Ascending aorta (tissue), 2 donors: ENCODE measurements at regions not wholly inside any gene's neighbourhood (a gene's known extent, or its start where the extent isn't known, plus 50 kb on each side); places are given as distances from the start of the nearest gene placed in this dataset.

Experiments
- DNase-seq, 2 donors: peaks; one replicate each; pipeline ENCODE4 v3.0.0-alpha.2; 2019; ENCODE audit warnings: low spot score in 2 of 2
- H3K27ac ChIP-seq, 2 donors: fragments of 200-600 bp; sonication (generic); one replicate each; pipeline ENCODE4 v1.5.1; 2016 to 2017; ENCODE audit warnings: mild to moderate bottlenecking in 1 of 2
- H3K27me3 ChIP-seq: fragments of 200-600 bp; sonication (generic); one replicate; pipeline ENCODE4 v1.5.1; 2017
- H3K36me3 ChIP-seq, 2 donors: fragments of 200-600 bp; sonication (generic); one replicate each; pipeline ENCODE4 v1.5.1; 2016
- H3K4me1 ChIP-seq, 2 donors: fragments of 200-600 bp; sonication (generic); one replicate each; pipeline ENCODE4 v1.5.1; 2016 to 2017; ENCODE audit warnings: mild to moderate bottlenecking in 1 of 2
- H3K4me3 ChIP-seq, 2 donors: fragments of 200-600 bp; sonication (generic); one replicate each; pipeline ENCODE4 v1.5.1; 2016 to 2017; ENCODE audit warnings: mild to moderate bottlenecking in 1 of 2
- H3K9me3 ChIP-seq, 2 donors: fragments of 200-600 bp; sonication (generic); one replicate each; pipeline ENCODE4 v1.5.1; 2016
- intact Hi-C: fragments of 100-400 bp; cut with DNase I; formaldehyde crosslinking; loops from one replicate; pipeline ENCODE4 v1.15.1; 2023
- TF ChIP-seq, protein P1 (sequence below), 3 experiments: fragments of 200-600 bp in 2 of 3; fragments of 450-650 bp in 1 of 3; sonication (generic) in 2 of 3; IDR thresholded peaks; one replicate each; pipeline ENCODE4 v1.5.1; 2016 to 2019; ENCODE audit warnings: antibody characterized with exemption in 3 of 3, mild to moderate bottlenecking in 1 of 3, moderate library complexity in 1 of 3

DNA sequence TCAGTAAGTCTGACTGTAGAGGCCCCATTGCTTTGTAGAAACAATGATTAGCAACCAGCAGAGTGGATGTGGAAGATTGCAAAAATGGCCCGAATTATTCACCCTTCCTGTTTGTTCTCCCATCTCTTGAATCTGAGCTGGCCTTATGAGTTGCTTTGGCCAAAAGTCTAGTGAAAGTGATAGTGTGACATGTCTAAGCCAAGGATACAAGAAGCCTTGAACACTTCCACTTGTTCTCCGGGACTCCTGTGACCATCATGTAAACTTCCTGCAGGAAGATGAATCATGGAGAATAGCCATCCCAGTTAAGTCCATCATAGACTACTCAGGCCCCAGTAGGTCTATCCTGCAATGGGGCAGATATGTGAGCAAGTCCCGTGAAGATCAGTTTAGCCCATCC lies 252.0 kb upstream of the JAG1 start:
- H3K36me3 ChIP-seq, result no peaks in the 10 kb centered on the region
- H3K4me1 ChIP-seq, result peaks cover 0 to 9% of the 10 kb centered on the region in 2 donors
- DNase-seq, result no peak
- H3K27ac ChIP-seq, result no peak overlapping the region
- H3K27me3 ChIP-seq, result no peaks in the 10 kb centered on the region
- intact Hi-C loops, result no loop called here
- TF ChIP-seq, protein P1, sequence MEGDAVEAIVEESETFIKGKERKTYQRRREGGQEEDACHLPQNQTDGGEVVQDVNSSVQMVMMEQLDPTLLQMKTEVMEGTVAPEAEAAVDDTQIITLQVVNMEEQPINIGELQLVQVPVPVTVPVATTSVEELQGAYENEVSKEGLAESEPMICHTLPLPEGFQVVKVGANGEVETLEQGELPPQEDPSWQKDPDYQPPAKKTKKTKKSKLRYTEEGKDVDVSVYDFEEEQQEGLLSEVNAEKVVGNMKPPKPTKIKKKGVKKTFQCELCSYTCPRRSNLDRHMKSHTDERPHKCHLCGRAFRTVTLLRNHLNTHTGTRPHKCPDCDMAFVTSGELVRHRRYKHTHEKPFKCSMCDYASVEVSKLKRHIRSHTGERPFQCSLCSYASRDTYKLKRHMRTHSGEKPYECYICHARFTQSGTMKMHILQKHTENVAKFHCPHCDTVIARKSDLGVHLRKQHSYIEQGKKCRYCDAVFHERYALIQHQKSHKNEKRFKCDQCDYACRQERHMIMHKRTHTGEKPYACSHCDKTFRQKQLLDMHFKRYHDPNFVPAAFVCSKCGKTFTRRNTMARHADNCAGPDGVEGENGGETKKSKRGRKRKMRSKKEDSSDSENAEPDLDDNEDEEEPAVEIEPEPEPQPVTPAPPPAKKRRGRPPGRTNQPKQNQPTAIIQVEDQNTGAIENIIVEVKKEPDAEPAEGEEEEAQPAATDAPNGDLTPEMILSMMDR (IDR thresholded peaks at IDR 0.05), result no peak
- H3K4me3 ChIP-seq, result no peak overlapping the region
- no peaks in the 10 kb centered on the region for H3K9me3 ChIP-seq

DNA sequence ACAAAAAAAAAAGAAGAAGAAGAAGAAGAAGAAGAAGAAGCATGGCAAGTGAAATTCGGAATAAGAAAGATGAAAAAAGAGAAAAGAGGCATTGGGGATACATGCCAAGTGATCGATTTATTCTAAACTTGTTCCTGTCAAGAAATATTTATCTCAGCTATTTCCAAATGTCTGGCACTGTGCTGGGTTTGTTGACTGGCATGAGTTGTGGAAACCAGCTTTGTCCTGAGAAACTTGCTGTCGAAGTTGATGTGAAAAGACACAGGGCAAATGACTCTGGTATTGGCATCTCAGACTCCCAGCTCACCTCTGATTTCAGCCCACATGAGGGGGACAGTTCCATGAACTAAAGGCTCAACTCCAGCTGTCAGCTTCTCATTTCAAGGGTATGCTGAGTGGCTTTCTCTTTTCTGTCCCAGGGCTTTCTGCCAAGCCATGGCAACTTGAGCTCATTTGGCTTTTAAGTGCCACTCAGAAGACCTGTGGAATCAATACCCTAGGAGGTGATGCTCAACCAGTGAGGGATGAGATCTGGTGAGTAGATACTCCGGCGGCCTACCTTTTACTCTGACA lies 253.3 kb upstream of the JAG1 start:
- no peak overlapping the region for H3K27ac ChIP-seq
- H3K4me3 ChIP-seq, result no peak overlapping the region
- H3K27me3 ChIP-seq, result no peaks in the 10 kb centered on the region
- TF ChIP-seq, protein P1 (IDR thresholded peaks at IDR 0.05), result no peak
- H3K4me1 ChIP-seq, result peaks cover 0 to 9% of the 10 kb centered on the region in 2 donors
- H3K9me3 ChIP-seq, result no peaks in the 10 kb centered on the region
- no peaks in the 10 kb centered on the region for H3K36me3 ChIP-seq
- intact Hi-C loops, result no loop called here
- no peak for DNase-seq

DNA sequence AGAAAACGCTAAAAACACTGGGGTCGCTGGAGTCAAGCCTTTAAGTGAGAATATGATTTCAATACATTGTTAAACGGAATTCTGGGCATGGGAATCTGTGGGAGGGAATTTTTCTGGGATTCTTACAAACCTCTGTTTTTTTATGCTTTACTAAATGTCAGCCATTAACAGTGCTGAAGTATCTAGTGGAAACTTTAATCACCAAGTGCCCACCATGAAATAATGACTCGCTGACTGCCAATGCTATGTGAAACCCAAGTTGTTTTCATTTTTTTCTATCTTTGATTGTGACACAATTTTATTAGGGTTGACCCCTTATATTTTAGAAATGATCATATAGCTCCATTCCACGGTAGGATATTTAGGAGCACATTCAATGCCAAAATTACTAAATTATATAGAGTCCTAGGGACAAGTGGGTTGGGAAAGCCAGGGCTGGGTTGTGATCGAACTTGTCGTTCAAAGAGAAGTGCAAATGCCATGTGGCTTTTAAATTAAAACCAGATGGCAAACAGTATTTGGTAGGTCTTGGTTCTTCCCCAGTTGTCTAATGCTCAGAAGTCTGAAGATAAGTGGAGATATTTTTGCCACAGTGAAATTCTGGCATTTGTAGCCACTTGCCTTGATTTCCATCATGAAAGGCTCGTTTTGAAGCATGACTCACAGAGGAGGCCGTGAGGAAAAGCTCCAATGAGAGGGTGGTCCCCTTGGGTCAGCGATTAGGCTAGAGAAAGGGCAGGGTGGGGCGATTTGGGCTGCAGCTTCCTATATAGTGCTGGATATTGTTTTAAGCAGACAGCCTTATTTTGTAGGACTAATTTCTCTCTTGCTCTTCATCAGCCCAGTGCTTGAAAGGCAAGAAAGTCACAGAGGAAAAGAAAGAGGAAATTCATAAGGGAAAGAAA lies 254.4 kb upstream of the JAG1 start:
- H3K4me1 ChIP-seq, result peaks cover 0 to 1% of the 10 kb centered on the region in 2 donors
- no peaks in the 10 kb centered on the region for H3K36me3 ChIP-seq
- H3K27ac ChIP-seq, result no peak overlapping the region
- intact Hi-C loops, result no loop called here
- DNase-seq, result no peak
- no peaks in the 10 kb centered on the region for H3K9me3 ChIP-seq
- no peaks in the 10 kb centered on the region for H3K27me3 ChIP-seq
- no peak overlapping the region for H3K4me3 ChIP-seq
- TF ChIP-seq, protein P1 (IDR thresholded peaks at IDR 0.05), result no peak

DNA sequence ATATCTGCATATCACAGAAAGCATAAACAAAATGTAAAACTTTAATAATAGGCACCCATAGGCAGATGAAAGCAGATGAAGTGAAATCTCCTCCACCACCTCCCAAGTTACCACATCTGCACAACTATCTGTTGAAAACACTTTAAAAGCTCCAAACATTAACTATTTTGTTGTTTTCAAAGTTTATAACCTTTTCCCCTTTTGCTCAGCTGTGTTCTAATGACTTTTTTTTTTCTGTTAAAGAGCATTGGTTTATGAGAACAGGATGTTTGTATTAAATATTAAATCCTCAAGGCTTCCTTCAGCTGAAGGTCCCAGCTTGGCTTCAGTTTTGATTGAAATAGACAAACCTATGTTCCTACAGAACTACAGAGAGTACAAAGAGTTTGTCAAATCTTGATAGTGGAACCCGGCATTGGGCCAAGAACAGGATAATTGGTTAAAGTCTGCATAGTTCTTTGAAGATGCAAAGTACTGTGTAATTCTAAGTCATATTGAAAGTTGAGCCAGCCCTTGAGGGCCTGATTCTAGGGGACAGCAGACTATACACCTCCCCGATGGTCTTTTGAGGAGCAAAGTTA lies 255.1 kb upstream of the JAG1 start:
- Histone ChIP-seq H3K4me3 (no peak overlapping the region), H3K9me3 (no peaks in the 10 kb centered on the region), H3K4me1 (no peaks in the 10 kb centered on the region), H3K36me3 (no peaks in the 10 kb centered on the region), H3K27ac (no peak overlapping the region), H3K27me3 (no peaks in the 10 kb centered on the region)
- no peak for DNase-seq
- TF ChIP-seq, protein P1 (IDR thresholded peaks at IDR 0.05), result no peak
- intact Hi-C loops, result no loop called here

DNA sequence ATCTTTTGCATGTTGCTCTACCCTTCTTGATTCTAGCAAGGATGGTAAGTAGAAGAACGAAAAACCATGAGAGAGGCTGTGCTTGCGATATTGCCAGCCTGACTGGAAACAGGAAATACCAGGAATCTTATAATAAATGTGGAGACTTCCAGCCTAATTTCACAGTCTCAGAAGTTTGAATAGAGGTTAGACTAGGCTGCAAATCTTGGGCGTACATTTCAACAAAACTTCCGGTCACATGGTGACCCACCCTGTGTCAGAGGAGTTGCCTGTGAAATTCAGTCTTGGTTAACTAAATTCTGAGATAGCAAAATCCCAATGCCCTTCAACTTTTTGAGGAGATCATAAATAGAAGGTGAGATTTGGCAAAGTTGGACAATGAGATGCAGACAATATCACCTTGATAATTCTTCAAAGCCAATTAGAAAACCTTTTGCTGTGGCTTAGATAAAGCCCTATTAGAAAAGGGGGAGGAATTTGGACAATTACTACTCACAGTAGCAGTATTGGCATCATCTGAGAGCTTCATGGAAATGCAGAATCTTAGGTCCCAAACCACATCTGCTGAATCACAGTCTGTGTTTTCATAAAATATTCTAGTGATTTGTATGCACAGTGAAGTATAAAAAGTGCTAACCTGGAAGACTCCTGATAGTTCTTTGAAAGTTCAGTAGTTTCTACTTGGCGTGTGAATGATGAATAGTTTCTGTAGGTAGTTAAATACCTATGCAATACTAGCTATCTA lies 262.0 kb upstream of the JAG1 start:
- TF ChIP-seq, protein P1 (IDR thresholded peaks at IDR 0.05), result no peak
- Histone ChIP-seq H3K36me3 (no peaks in the 10 kb centered on the region), H3K4me3 (no peak overlapping the region), H3K27me3 (no peaks in the 10 kb centered on the region), H3K4me1 (peaks cover 0 to 4% of the 10 kb centered on the region in 2 donors), H3K27ac (peak overlapping the region; percentile 57 to 62), H3K9me3 (no peaks in the 10 kb centered on the region)
- intact Hi-C loops, result no loop called here
- DNase-seq, result peak in 1 of 2 donors; percentile 72
